ENCODE measurements at regions not wholly inside any gene's neighbourhood (a gene's known extent, or its start where the extent isn't known, plus 50 kb on each side); places are given as distances from the start of the nearest gene placed in this dataset.

- H3K4me3 ChIP-seq (ENCODE audit: low read depth, low read length): no peak overlapping the region
- no peaks in the 10 kb centered on the region for H3K36me3 ChIP-seq (ENCODE audit: control insufficient read depth, insufficient read depth, low read length)
- no peak overlapping the region for H3K9ac ChIP-seq (ENCODE audit: low read length)
- H3K9me3 ChIP-seq (ENCODE audit: control insufficient read depth, insufficient read depth, low read depth, low read length): peaks cover 36% of the 10 kb centered on the region
- no peaks in the 10 kb centered on the region for H3K4me1 ChIP-seq (ENCODE audit: control insufficient read depth, insufficient read depth, low read length)
- no peaks in the 10 kb centered on the region for H3K27me3 ChIP-seq (ENCODE audit: control insufficient read depth, insufficient read depth, low read length)
- no peak overlapping the region for H3K27ac ChIP-seq (ENCODE audit: low read depth, low read length)
These were observed 265.4 kb downstream of the NUP35 start for GRCh38 chr2:183389546-183390080.

- Histone ChIP-seq H3K36me3 (ENCODE audit: control insufficient read depth, insufficient read depth, low read length) (no peaks in the 10 kb centered on the region), H3K27ac (ENCODE audit: low read depth, low read length) (no peak overlapping the region), H3K27me3 (ENCODE audit: control insufficient read depth, insufficient read depth, low read length) (no peaks in the 10 kb centered on the region), H3K9me3 (ENCODE audit: control insufficient read depth, insufficient read depth, low read depth, low read length) (peaks cover 38% of the 10 kb centered on the region), H3K9ac (ENCODE audit: low read length) (no peak overlapping the region), H3K4me1 (ENCODE audit: control insufficient read depth, insufficient read depth, low read length) (no peaks in the 10 kb centered on the region), H3K4me3 (ENCODE audit: low read depth, low read length) (no peak overlapping the region)
These were observed 265.9 kb downstream of the NUP35 start for GRCh38 chr2:183390109-183390508.

- no peak overlapping the region for H3K4me3 ChIP-seq (ENCODE audit: low read depth, low read length)
- peaks cover 11% of the 10 kb centered on the region; the same call in 1 of the 2 replicates for H3K9me3 ChIP-seq (ENCODE audit: control insufficient read depth, insufficient read depth, low read depth, low read length)
- no peaks in the 10 kb centered on the region; the same call in 1 of the 2 replicates for H3K27me3 ChIP-seq (ENCODE audit: control insufficient read depth, insufficient read depth, low read length)
- no peak overlapping the region for H3K27ac ChIP-seq (ENCODE audit: low read depth, low read length)
- H3K9ac ChIP-seq (ENCODE audit: low read length): no peak overlapping the region
- peaks cover 24% of the 10 kb centered on the region for H3K4me1 ChIP-seq (ENCODE audit: control insufficient read depth, insufficient read depth, low read length)
- no peaks in the 10 kb centered on the region for H3K36me3 ChIP-seq (ENCODE audit: control insufficient read depth, insufficient read depth, low read length)
These were observed 280.1 kb downstream of the NUP35 start for GRCh38 chr2:183404392-183404791.

- peak overlapping the region; percentile 56 for H3K9ac ChIP-seq (ENCODE audit: low read length)
- H3K27me3 ChIP-seq (ENCODE audit: control insufficient read depth, insufficient read depth, low read length): no peaks in the 10 kb centered on the region; the same call in 1 of the 2 replicates
- peaks cover 26% of the 10 kb centered on the region for H3K4me1 ChIP-seq (ENCODE audit: control insufficient read depth, insufficient read depth, low read length)
- H3K27ac ChIP-seq (ENCODE audit: low read depth, low read length): peak overlapping the region; percentile 80; the same call in 1 of the 2 replicates
- peak overlapping the region; percentile 35 for H3K4me3 ChIP-seq (ENCODE audit: low read depth, low read length)
- no peaks in the 10 kb centered on the region for H3K36me3 ChIP-seq (ENCODE audit: control insufficient read depth, insufficient read depth, low read length)
- H3K9me3 ChIP-seq (ENCODE audit: control insufficient read depth, insufficient read depth, low read depth, low read length): peaks cover 18% of the 10 kb centered on the region
These were observed 284.3 kb downstream of the NUP35 start for GRCh38 chr2:183408562-183408961.

- Histone ChIP-seq H3K9me3 (ENCODE audit: control insufficient read depth, insufficient read depth, low read depth, low read length) (peaks cover 15% of the 10 kb centered on the region), H3K9ac (ENCODE audit: low read length) (peak overlapping the region; percentile 60), H3K27me3 (ENCODE audit: control insufficient read depth, insufficient read depth, low read length) (no peaks in the 10 kb centered on the region; the same call in 1 of the 2 replicates), H3K4me1 (ENCODE audit: control insufficient read depth, insufficient read depth, low read length) (peaks cover 26% of the 10 kb centered on the region), H3K36me3 (ENCODE audit: control insufficient read depth, insufficient read depth, low read length) (no peaks in the 10 kb centered on the region), H3K4me3 (ENCODE audit: low read depth, low read length) (peak overlapping the region; percentile 35; the same call in 1 of the 2 replicates), H3K27ac (ENCODE audit: low read depth, low read length) (peak overlapping the region; percentile 80; the same call in 1 of the 2 replicates)
These were observed 285.4 kb downstream of the NUP35 start for GRCh38 chr2:183409662-183410061.

GRCh38 chr2:183416753-183417152 is 292.5 kb downstream of the NUP35 start:
- no peak overlapping the region for H3K4me3 ChIP-seq (ENCODE audit: low read depth, low read length)
- H3K36me3 ChIP-seq (ENCODE audit: control insufficient read depth, insufficient read depth, low read length): no peaks in the 10 kb centered on the region
- no peak overlapping the region for H3K27ac ChIP-seq (ENCODE audit: low read depth, low read length)
- peaks cover 11% of the 10 kb centered on the region for H3K4me1 ChIP-seq (ENCODE audit: control insufficient read depth, insufficient read depth, low read length)
- no peaks in the 10 kb centered on the region for H3K9me3 ChIP-seq (ENCODE audit: control insufficient read depth, insufficient read depth, low read depth, low read length)
- H3K27me3 ChIP-seq (ENCODE audit: control insufficient read depth, insufficient read depth, low read length): no peaks in the 10 kb centered on the region
- H3K9ac ChIP-seq (ENCODE audit: low read length): no peak overlapping the region

GRCh38 chr2:183426825-183427224 is 302.6 kb downstream of the NUP35 start:
- Histone ChIP-seq H3K27ac (ENCODE audit: low read depth, low read length) (no peak overlapping the region), H3K36me3 (ENCODE audit: control insufficient read depth, insufficient read depth, low read length) (no peaks in the 10 kb centered on the region), H3K4me1 (ENCODE audit: control insufficient read depth, insufficient read depth, low read length) (no peaks in the 10 kb centered on the region)

GRCh38 chr2:183427558-183427957 is 303.3 kb downstream of the NUP35 start:
- H3K27ac ChIP-seq (ENCODE audit: low read depth, low read length): no peak overlapping the region
- H3K9ac ChIP-seq (ENCODE audit: low read length): no peak overlapping the region
- no peaks in the 10 kb centered on the region for H3K4me1 ChIP-seq (ENCODE audit: control insufficient read depth, insufficient read depth, low read length)
- peaks cover 7% of the 10 kb centered on the region; the same call in 1 of the 2 replicates for H3K9me3 ChIP-seq (ENCODE audit: control insufficient read depth, insufficient read depth, low read depth, low read length)
- no peak overlapping the region for H3K4me3 ChIP-seq (ENCODE audit: low read depth, low read length)
- no peaks in the 10 kb centered on the region for H3K27me3 ChIP-seq (ENCODE audit: control insufficient read depth, insufficient read depth, low read length)
- H3K36me3 ChIP-seq (ENCODE audit: control insufficient read depth, insufficient read depth, low read length): no peaks in the 10 kb centered on the region

More at GRCh38 chr2:183426825-183427224, 302.6 kb downstream of the NUP35 start:
- H3K9ac ChIP-seq (ENCODE audit: low read length): no peak overlapping the region
- no peaks in the 10 kb centered on the region for H3K27me3 ChIP-seq (ENCODE audit: control insufficient read depth, insufficient read depth, low read length)
- H3K9me3 ChIP-seq (ENCODE audit: control insufficient read depth, insufficient read depth, low read depth, low read length): peaks cover 9% of the 10 kb centered on the region; the same call in 1 of the 2 replicates
- H3K4me3 ChIP-seq (ENCODE audit: low read depth, low read length): no peak overlapping the region

- Histone ChIP-seq H3K4me1 (ENCODE audit: control insufficient read depth, insufficient read depth, low read length) (no peaks in the 10 kb centered on the region), H3K4me3 (ENCODE audit: low read depth, low read length) (no peak overlapping the region), H3K36me3 (ENCODE audit: control insufficient read depth, insufficient read depth, low read length) (no peaks in the 10 kb centered on the region), H3K9me3 (ENCODE audit: control insufficient read depth, insufficient read depth, low read depth, low read length) (peaks cover 7% of the 10 kb centered on the region; the same call in 1 of the 2 replicates), H3K27me3 (ENCODE audit: control insufficient read depth, insufficient read depth, low read length) (no peaks in the 10 kb centered on the region), H3K9ac (ENCODE audit: low read length) (no peak overlapping the region), H3K27ac (ENCODE audit: low read depth, low read length) (no peak overlapping the region)
These were observed 304.6 kb downstream of the NUP35 start for GRCh38 chr2:183428881-183429280.

- peaks cover 7% of the 10 kb centered on the region; the same call in 1 of the 2 replicates for H3K4me1 ChIP-seq (ENCODE audit: control insufficient read depth, insufficient read depth, low read length)
- H3K9ac ChIP-seq (ENCODE audit: low read length): no peak overlapping the region
- no peak overlapping the region for H3K27ac ChIP-seq (ENCODE audit: low read depth, low read length)
- no peaks in the 10 kb centered on the region for H3K9me3 ChIP-seq (ENCODE audit: control insufficient read depth, insufficient read depth, low read depth, low read length)
- H3K27me3 ChIP-seq (ENCODE audit: control insufficient read depth, insufficient read depth, low read length): no peaks in the 10 kb centered on the region
- no peak overlapping the region for H3K4me3 ChIP-seq (ENCODE audit: low read depth, low read length)
- H3K36me3 ChIP-seq (ENCODE audit: control insufficient read depth, insufficient read depth, low read length): no peaks in the 10 kb centered on the region
These were observed 314.3 kb downstream of the NUP35 start for GRCh38 chr2:183438541-183438940.

- no peaks in the 10 kb centered on the region for H3K27me3 ChIP-seq (ENCODE audit: control insufficient read depth, insufficient read depth, low read length)
- no peaks in the 10 kb centered on the region for H3K4me1 ChIP-seq (ENCODE audit: control insufficient read depth, insufficient read depth, low read length)
These were observed 330.8 kb downstream of the NUP35 start for GRCh38 chr2:183455056-183455455.

More at GRCh38 chr2:183455056-183455455, 330.8 kb downstream of the NUP35 start:
- Histone ChIP-seq H3K27ac (ENCODE audit: low read depth, low read length) (no peak overlapping the region), H3K9me3 (ENCODE audit: control insufficient read depth, insufficient read depth, low read depth, low read length) (no peaks in the 10 kb centered on the region), H3K9ac (ENCODE audit: low read length) (no peak overlapping the region), H3K4me3 (ENCODE audit: low read depth, low read length) (no peak overlapping the region), H3K36me3 (ENCODE audit: control insufficient read depth, insufficient read depth, low read length) (no peaks in the 10 kb centered on the region)
